ENCODE measurements at regions not wholly inside any gene's neighbourhood (a gene's known extent, or its start where the extent isn't known, plus 50 kb on each side); places are given as distances from the start of the nearest gene placed in this dataset.

GRCh38 chr6:91476000-91476399, 889.1 kb upstream of the MAP3K7 start:
- ATAC-seq (no peak), DNase-seq (ENCODE audit: low read depth in 1 of 2, low spot score in 1 of 2) (peak in 1 of 2 experiments; percentile 35)
- 31% methylated on average over 2 of the region's 2 CpGs for WGBS (ENCODE audit: missing lambda C conversion rate)

GRCh38 chr6:91465393-91465792, 878.5 kb upstream of the MAP3K7 start:
- no peak overlapping the region for H3K27ac ChIP-seq
- H3K4me3 ChIP-seq: no peak overlapping the region
- no peak for TF ChIP-seq CHD2 (IDR thresholded peaks at IDR 0.05; ENCODE audit: low read length, partially characterized antibody)
- no peak for TF ChIP-seq ZC3H11A (IDR thresholded peaks at IDR 0.05)
- no peak for TF ChIP-seq HDAC2 (IDR thresholded peaks at IDR 0.05)
- no peak for TF ChIP-seq USF2 (IDR thresholded peaks at IDR 0.05)
- TF ChIP-seq E2F6 (IDR thresholded peaks at IDR 0.05; ENCODE audit: borderline replicate concordance, low read depth): no peak
- TF ChIP-seq RAD21 (conservative IDR thresholded peaks at IDR 0.05 in 1 of 2, IDR thresholded peaks at IDR 0.05 in 1 of 2): no peak
- FAIRE-seq (no peak), DNase-seq (ENCODE audit: low read depth in 1 of 2, low spot score in 1 of 2) (no peak), ATAC-seq (no peak)
- ChIA-PET CTCF (interaction anchor here (0.6 kb wide), 1 partner anchor 176 kb away, joined by 4 read pairs; no protein-coding TSS in a partner anchor), POLR2A (no interaction called here)
- H3K4me2 ChIP-seq: no peak overlapping the region
- H3K9me3 ChIP-seq: no peaks in the 10 kb centered on the region
- H3K4me1 ChIP-seq: no peaks in the 10 kb centered on the region
- 47% methylated on average over 3 of the region's 3 CpGs for WGBS (ENCODE audit: missing lambda C conversion rate)

More at GRCh38 chr6:91476000-91476399, 889.1 kb upstream of the MAP3K7 start:
- CTCF ChIA-PET: no interaction called here
- no peak overlapping the region for H3K4me3 ChIP-seq
- no peaks in the 10 kb centered on the region; the same call in 2 of the 3 replicates for H3K4me1 ChIP-seq
- FAIRE-seq: no peak
- POLR2A ChIA-PET: no interaction called here
- no peak overlapping the region for H3K27ac ChIP-seq
- no peak for TF ChIP-seq CHD4 (IDR thresholded peaks at IDR 0.05; ENCODE audit: borderline replicate concordance)
- TF ChIP-seq MAFK (IDR thresholded peaks at IDR 0.05; ENCODE audit: partially characterized antibody): peak; percentile 89
- H3K9me3 ChIP-seq: no peaks in the 10 kb centered on the region
- 0 out of 3 replicates have a peak overlapping the region, but pooled peaks have one; percentile 17 for H3K4me2 ChIP-seq

- no peak for FAIRE-seq
- H3K9me3 ChIP-seq: no peaks in the 10 kb centered on the region
- DNase-seq (ENCODE audit: low read depth in 1 of 2, low spot score in 1 of 2): no peak
- no peak for ATAC-seq
- ChIA-PET CTCF (no interaction called here), POLR2A (no interaction called here)
- TF ChIP-seq MAFK (IDR thresholded peaks at IDR 0.05; ENCODE audit: partially characterized antibody) (peak; percentile 47), BCL3 (IDR thresholded peaks at IDR 0.05) (no peak)
- no peak overlapping the region for H3K27ac ChIP-seq
- no peaks in the 10 kb centered on the region for H3K4me1 ChIP-seq
- H3K4me3 ChIP-seq: no peak overlapping the region
- H3K4me2 ChIP-seq: no peak overlapping the region
Observed at GRCh38 chr6:91464718-91465117, 877.8 kb upstream of the MAP3K7 start.

GRCh38 chr6:91464201-91464600, 877.3 kb upstream of the MAP3K7 start:
- Histone ChIP-seq H3K9me3 (no peaks in the 10 kb centered on the region), H3K4me3 (no peak overlapping the region), H3K4me2 (no peak overlapping the region), H3K4me1 (no peaks in the 10 kb centered on the region), H3K27ac (no peak overlapping the region)
- WGBS (ENCODE audit: missing lambda C conversion rate): 0% methylated on average over 1 of the region's 1 CpG
- ChIA-PET CTCF (no interaction called here), POLR2A (no interaction called here)
- ATAC-seq (no peak), FAIRE-seq (no peak), DNase-seq (ENCODE audit: low read depth in 1 of 2, low spot score in 1 of 2) (no peak)
- TF ChIP-seq PHF8 (IDR thresholded peaks at IDR 0.05; ENCODE audit: borderline replicate concordance, low read depth): no peak
- no peak for TF ChIP-seq MAZ (IDR thresholded peaks at IDR 0.05; ENCODE audit: borderline replicate concordance, low read depth, low read length)
- TF ChIP-seq HOXB13 (CRISPR knock-in tag; IDR thresholded peaks at IDR 0.05; ENCODE audit: low read depth): no peak
- TF ChIP-seq ZNF302 (CRISPR knock-in tag; IDR thresholded peaks at IDR 0.05): no peak
- TF ChIP-seq ZFP36 (IDR thresholded peaks at IDR 0.05; ENCODE audit: borderline replicate concordance, partially characterized antibody): no peak
- no peak for TF ChIP-seq FOSL2 (IDR thresholded peaks at IDR 0.05)
- TF ChIP-seq FOSL2 (CRISPR knock-in tag; IDR thresholded peaks at IDR 0.05): no peak
- no peak for TF ChIP-seq PBX3 (IDR thresholded peaks at IDR 0.05)
- no peak for TF ChIP-seq HEYL (CRISPR knock-in tag; IDR thresholded peaks at IDR 0.05)
